HG03460 (cell line): ENCODE measurements at regions not wholly inside any gene's neighbourhood (a gene's known extent, or its start where the extent isn't known, plus 50 kb on each side); places are given as distances from the start of the nearest gene placed in this dataset.

Experiments used
- ATAC-seq: cut with Tn5 transposase; IDR thresholded peaks from one replicate; pipeline ENCODE4 v1.9.1; 2021; ENCODE audit not compliant: unreplicated experiment

DNA sequence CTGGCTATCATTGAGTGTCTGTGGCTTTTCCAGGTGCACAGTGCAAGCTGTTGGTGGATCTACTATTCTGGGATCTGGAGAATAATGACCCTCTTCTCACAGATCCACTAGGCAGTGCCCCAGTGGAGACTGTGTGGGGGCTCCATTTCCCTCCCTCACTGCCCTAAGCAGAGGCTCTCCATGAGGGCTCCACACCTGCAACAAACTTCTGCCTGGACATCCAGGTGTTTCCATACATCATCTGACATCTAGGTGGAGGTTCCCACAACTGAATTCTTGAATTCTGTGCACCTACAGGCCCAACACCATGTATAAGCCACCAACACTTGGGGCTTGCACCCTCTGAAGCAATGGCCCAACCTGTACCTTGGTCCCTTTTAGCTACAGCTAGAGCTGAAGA, 775.4 kb upstream of the CDH2 start:
- ATAC-seq = no peak

- no peak for ATAC-seq
Observed at GRCh38 chr18:28947900-28948299, 771.0 kb upstream of the CDH2 start.

DNA sequence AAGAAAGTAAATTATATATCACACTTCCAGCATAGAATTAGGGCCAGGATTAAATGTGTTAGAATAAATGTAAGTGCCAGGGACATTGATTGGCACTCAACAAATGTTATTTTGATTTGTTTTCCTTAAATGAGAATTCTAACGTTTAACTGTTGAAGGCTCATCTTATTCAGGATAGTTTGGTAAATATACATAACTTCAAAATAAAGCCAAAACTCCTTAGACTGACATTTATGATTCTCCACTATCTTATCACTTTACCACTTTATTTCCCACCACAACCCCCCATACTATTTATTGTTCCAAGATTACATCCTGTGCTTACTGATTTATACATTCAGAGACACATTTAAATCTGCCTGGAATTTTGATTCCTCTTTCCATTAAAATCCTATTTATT, 769.5 kb upstream of the CDH2 start:
- ATAC-seq = no peak

- ATAC-seq = no peak
Observed at GRCh38 chr18:28922936-28923335, 746.0 kb upstream of the CDH2 start.

DNA sequence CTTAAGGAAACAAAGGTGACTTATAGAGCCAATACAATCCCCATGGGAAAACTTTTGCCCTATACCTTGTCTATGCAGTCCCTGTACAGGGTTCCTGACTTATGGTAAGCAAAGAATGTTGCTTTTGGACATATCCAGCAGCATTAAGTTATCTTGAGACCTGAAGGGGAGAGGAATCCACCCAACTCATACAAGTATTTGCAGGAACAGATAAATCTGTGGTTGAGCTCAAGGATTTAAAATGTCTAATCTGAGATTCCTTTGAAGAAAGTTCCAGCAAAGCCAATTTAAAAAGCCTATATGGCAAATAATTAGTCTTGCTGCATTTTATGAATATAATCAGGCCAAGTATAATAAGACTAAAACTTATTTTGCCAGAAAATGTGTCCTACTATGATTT, 739.5 kb upstream of the CDH2 start:
- ATAC-seq = no peak

DNA sequence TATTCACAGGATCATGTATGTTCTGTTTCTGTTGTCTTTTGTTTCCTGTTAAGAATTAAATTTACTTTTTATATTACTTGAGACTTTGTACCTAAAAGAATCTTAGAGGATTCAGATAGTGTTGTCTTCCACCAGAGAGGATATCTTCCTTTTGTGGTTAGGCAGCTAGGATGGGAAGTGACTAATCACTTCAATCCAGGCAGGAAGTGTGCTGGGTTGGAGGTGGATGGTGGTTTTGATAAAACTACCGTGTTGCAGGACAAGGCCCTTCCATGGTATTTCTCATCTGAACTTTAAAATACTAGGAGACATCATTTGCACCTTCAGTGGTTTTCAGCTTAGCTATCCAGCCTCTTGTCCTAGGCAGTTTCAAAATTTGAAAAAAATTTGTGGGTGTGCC, 728.6 kb upstream of the CDH2 start:
- ATAC-seq = no peak

DNA sequence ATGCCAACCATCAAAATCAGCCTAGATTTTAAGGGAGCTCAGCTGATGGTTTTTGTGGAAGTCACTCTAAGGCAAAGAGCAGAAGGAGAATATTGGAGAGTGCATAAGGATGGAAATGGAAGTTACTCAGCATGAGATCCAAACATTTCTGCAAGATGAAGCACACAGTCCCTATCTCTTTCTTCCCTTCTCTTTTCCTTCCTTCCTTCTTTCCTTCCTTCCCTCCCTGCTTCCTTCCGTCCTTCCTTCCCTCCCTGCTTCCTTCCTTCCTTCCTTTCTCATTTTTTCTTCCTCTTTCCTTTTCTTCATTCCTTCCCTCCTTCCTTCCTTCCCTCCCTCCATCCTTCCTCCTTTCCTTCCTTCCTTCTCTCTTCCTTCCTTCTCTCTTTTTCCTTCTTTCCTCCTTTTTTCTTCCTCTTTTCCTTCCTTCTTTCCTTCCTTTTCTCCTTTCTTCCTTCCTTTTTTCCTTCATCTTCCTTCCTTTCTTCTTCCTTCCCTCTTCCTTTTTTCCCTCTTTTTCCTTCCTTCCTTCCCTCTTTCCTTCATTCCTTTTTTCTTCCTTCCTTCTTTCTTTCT, 727.9 kb upstream of the CDH2 start:
- ATAC-seq = no peak

GRCh38 chr18:28903306-28903705, 726.4 kb upstream of the CDH2 start:
- no peak for ATAC-seq

DNA sequence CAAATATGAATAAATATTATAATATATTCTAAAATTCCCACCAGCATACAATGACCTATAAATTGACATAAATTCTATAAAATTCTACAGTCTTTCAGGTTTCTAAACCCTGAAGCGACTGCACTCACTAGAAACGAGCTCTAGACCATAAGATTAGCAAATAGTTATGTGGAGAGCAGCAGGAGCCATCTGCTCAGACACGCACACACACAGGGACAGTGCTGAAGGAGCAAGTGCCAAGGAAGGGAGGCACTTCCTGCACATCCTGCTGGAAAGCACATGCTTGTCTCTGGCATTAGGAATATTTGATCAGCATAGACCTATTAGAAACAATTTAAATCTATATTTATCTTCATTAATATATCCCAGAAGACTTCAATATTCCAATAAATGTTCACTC, 713.9 kb upstream of the CDH2 start:
- ATAC-seq = no peak

DNA sequence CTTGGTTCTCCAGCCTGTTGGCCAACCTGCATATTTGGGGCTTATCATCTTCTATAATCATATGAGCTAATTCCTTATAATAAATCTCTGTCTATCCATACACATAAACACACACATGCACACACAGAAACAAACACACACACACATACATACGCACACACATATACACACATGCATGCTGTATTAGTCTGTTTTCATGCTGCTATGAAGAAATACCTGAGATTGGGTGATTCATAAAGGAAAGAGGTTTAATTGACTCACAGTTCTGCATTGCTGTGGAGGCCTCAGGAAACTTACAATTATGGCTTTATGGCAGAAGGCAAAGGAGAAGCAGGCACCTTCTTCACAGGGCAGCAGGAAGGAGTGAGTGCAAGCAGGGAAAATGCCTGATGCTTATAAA, 707.4 kb upstream of the CDH2 start:
- ATAC-seq = no peak

DNA sequence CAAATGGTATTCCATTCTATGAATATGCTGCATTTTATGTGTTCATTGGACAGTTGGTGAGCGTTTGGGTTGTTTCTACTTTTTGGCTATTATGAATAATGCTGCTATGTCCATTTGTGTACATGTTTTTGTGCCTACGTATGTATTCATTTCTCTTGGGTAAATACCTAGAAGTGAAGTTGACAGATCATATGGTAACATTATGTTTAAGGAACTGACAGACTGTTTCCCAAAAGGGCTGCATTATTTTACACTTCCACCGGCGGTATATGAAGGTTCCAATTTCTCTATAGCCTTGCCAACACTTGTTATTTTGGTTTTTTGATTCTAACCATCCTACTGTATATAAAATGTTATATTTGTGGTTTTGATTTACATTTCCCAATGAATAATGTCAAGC, 703.9 kb upstream of the CDH2 start:
- ATAC-seq = no peak

GRCh38 chr18:28875059-28875458, 698.1 kb upstream of the CDH2 start:
- ATAC-seq = no peak

GRCh38 chr18:28863396-28863795, 686.5 kb upstream of the CDH2 start:
- ATAC-seq = no peak

- ATAC-seq = no peak
Observed at GRCh38 chr18:28858248-28858647, 681.3 kb upstream of the CDH2 start.

DNA sequence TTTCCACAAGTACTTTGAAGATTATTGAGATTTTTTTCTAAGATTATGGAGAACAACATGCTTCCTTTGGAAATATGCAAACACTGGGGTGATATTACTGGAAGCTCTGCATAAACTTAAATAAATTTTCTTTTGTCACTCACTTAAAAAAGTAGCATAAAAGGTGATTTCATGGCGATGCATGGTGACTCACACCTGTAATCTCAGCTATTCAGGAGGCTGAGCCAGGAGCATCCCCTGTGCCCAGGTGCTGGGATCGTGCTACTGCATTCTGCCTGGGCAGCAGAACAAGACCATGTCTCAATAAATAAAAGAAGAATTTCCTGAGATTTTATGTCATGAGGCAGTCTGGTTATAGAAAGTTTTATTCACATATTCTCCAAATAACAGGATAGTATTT, 679.1 kb upstream of the CDH2 start:
- ATAC-seq = no peak

- ATAC-seq = no peak
Observed at GRCh38 chr18:28855524-28855923, 678.6 kb upstream of the CDH2 start.

DNA sequence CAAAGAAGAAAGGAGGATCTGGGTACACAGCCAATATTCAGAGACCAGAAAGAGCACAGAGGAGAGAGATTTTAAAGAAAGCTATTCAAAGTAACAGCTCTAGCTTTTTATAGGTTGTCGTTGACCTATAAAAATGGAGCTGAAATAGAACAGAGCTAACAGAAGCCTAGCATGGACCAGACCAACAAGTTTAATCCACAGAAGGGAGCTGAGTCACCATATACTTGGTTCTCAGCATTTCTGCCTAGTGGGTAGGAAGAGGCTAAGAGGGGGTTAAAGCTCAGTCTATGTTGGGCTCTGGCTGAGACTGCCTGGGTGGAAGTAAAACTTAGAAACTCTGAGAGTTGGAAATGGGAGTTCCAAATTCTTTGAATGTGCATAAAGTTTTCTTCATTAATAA, 678.0 kb upstream of the CDH2 start:
- ATAC-seq = no peak

GRCh38 chr18:28846958-28847357, 670.0 kb upstream of the CDH2 start:
- ATAC-seq = no peak

DNA sequence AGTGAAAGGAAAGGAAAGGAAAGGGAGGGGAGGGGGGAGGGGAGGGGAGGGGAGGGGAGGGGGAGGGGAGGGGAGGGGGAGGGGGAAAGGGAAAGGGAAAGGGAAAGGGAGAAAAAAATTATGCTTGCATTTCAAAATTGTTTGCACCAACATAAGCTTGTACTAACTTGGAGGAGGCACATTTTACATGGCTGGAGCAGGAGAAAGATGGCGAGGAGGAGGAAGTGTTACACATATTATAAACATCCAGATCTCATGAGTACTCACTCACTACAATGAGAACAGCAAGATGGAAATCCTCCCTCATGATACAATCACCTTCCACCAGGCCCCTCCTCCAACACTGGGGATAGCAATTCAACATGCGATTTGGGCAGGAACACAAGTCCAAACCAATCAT, 660.2 kb upstream of the CDH2 start:
- no peak for ATAC-seq

- ATAC-seq = no peak
Observed at GRCh38 chr18:28834889-28835288, 658.0 kb upstream of the CDH2 start.

GRCh38 chr18:28831908-28832307, 655.0 kb upstream of the CDH2 start:
- ATAC-seq = no peak

DNA sequence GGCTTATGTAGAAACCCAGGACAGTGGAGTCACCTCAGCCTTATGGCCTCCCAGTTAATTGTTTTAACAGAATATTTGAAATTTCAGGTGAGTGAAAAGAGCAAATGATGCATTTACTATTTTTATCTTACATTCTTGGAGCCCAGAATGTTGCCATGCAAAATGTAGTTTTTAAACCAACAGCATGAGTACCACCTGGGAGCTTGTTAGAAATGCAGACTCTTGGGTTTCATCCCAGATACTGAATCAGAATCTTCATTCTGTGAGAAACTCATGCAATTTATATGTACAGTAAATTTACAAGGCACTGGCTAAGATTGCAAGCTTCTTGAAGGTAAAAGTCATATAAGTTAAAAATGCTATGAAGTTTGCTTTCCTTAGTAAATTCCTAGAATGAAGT, 654.5 kb upstream of the CDH2 start:
- no peak for ATAC-seq

DNA sequence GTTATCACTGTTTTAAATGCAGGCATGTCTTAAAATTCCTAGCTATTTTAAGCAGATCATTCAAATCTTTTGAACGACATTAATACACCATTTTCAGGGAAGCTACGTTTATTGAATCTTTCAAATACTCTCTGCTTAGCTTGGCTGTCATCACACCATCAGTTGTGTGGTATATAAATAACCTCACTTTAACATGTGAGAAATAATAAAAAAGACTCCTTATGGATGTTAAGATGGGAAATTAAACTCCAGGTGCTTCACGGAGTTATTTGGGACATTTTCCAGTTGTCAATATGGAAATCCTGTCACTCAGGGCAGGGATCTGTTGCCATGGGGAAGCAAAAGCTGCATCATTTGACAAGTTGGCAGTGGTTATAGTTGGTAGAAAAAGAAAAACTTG, 649.2 kb upstream of the CDH2 start:
- no peak for ATAC-seq

- no peak for ATAC-seq
Observed at GRCh38 chr18:28824183-28824574, 647.2 kb upstream of the CDH2 start.
